A673 (cell line): ENCODE measurements at regions not wholly inside any gene's neighbourhood (a gene's known extent, or its start where the extent isn't known, plus 50 kb on each side); places are given as distances from the start of the nearest gene placed in this dataset.

Experiments used
- CTCF ChIP-seq: fragments of 300-800, 200-600 bp; sonication (generic); conservative IDR thresholded peaks from 2 replicates; pipeline ENCODE4 v1.5.1; 2017; ENCODE audit warnings: low read depth, mild to moderate bottlenecking, antibody characterized with exemption, low read length, moderate library complexity, mixed read lengths
- EZH2 ChIP-seq: fragments of 200-600 bp; sonication (generic); IDR thresholded peaks from 2 replicates; pipeline ENCODE4 v1.6.1; 2017; ENCODE audit warnings: borderline replicate concordance, low read depth, mild to moderate bottlenecking, mixed read lengths, antibody characterized with exemption, low read length; ENCODE audit not compliant: poor library complexity, severe bottlenecking

- TF ChIP-seq CTCF (no peak), EZH2 (no peak)
Measured at GRCh38 chr1:194535369-194535768, 1349.0 kb upstream of the B3GALT2 start.
